Osteocyte (in vitro differentiated cells): ENCODE measurements at regions not wholly inside any gene's neighbourhood (a gene's known extent, or its start where the extent isn't known, plus 50 kb on each side); places are given as distances from the start of the nearest gene placed in this dataset.

Experiments used
- DNase-seq: peaks from one replicate; pipeline ENCODE4 v3.0.0; 2021; ENCODE audit warnings: mixed read lengths; ENCODE audit not compliant: unreplicated experiment; ENCODE audit errors: extremely low spot score
- H3K27ac Mint-ChIP-seq: one replicate; pipeline ENCODE4 v1.8.0; 2021; ENCODE audit warnings: mild to moderate bottlenecking, mixed read lengths; ENCODE audit not compliant: unreplicated experiment
- H3K27me3 Mint-ChIP-seq: one replicate; pipeline ENCODE4 v1.8.0; 2021; ENCODE audit warnings: mixed read lengths; ENCODE audit not compliant: unreplicated experiment
- H3K36me3 Mint-ChIP-seq: one replicate; pipeline ENCODE4 v1.8.0; 2021; ENCODE audit warnings: mixed read lengths; ENCODE audit not compliant: unreplicated experiment
- H3K4me1 Mint-ChIP-seq: one replicate; pipeline ENCODE4 v1.8.0; 2021; ENCODE audit warnings: mixed read lengths; ENCODE audit not compliant: unreplicated experiment
- H3K4me3 Mint-ChIP-seq: one replicate; pipeline ENCODE4 v1.8.0; 2021; ENCODE audit warnings: mild to moderate bottlenecking, moderate library complexity, mixed read lengths; ENCODE audit not compliant: unreplicated experiment
- H3K9me3 Mint-ChIP-seq: one replicate; pipeline ENCODE4 v1.8.0; 2021; ENCODE audit warnings: mixed read lengths; ENCODE audit not compliant: unreplicated experiment
- CTCF ChIP-seq: fragments of 200-600 bp; sonication (generic); IDR thresholded peaks from 2 replicates; pipeline ENCODE4 v1.5.0; 2021; ENCODE audit warnings: antibody characterized with exemption, mild to moderate bottlenecking, moderate library complexity

GRCh38 chr17:54256401-54256929, 433.7 kb downstream of the KIF2B start:
- Mint-ChIP-seq H3K36me3 (no peaks in the 10 kb centered on the region), H3K4me1 (no peaks in the 10 kb centered on the region), H3K27me3 (no peaks in the 10 kb centered on the region), H3K4me3 (no peak overlapping the region), H3K27ac (no peak overlapping the region), H3K9me3 (peaks cover 34% of the 10 kb centered on the region)
- no peak for TF ChIP-seq CTCF
- DNase-seq = no peak

DNA sequence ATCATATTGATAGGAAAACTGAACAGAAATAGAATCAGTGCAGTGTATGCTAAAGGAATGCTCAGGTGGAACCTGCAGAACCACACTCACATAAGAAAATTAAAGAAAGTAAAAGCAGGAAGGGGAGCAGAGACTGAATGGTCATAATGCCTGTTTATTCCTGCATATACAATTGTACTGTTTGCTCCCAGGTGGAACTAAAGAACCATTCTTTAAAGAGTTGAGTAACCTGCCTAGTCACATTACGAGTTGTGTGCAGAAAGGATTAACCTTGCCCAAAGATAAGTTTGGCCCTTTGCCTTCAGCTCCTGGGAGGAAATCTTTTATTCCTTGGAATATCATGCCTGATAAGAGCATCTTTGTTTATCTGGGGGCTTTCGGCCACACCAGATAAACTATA, 434.7 kb downstream of the KIF2B start:
- no peak overlapping the region for H3K27ac Mint-ChIP-seq
- H3K4me1 Mint-ChIP-seq = no peaks in the 10 kb centered on the region
- TF ChIP-seq CTCF = no peak
- no peaks in the 10 kb centered on the region for H3K27me3 Mint-ChIP-seq
- H3K4me3 Mint-ChIP-seq = no peak overlapping the region
- no peak for DNase-seq
- no peaks in the 10 kb centered on the region for H3K36me3 Mint-ChIP-seq
- H3K9me3 Mint-ChIP-seq = peaks cover 39% of the 10 kb centered on the region

- no peaks in the 10 kb centered on the region for H3K4me1 Mint-ChIP-seq
- DNase-seq = no peak
- no peaks in the 10 kb centered on the region for H3K36me3 Mint-ChIP-seq
- H3K27me3 Mint-ChIP-seq = no peaks in the 10 kb centered on the region
- no peak overlapping the region for H3K27ac Mint-ChIP-seq
- peaks cover 41% of the 10 kb centered on the region for H3K9me3 Mint-ChIP-seq
- no peak overlapping the region for H3K4me3 Mint-ChIP-seq
- TF ChIP-seq CTCF = no peak
Observed at GRCh38 chr17:54259476-54259875, 436.7 kb downstream of the KIF2B start.

DNA sequence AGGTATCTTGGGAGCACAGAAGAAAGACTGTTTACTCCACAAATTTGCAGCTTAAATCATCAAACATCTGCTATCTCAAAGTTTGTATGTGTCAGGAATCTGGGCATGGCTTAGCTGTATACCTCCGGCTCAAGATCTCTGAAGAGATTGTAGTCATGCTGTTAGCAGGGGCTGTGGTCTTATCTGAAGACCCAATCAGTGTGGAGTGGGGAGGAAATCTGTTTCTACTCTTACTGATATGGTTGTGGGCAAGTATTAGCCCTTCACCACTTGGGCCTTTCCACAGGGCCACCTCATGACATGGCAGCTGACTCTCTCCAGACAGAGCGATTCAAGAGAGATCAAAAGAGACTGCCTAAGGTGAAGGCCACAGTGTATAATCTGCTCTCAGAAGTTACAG, 438.7 kb downstream of the KIF2B start:
- no peak for DNase-seq

DNA sequence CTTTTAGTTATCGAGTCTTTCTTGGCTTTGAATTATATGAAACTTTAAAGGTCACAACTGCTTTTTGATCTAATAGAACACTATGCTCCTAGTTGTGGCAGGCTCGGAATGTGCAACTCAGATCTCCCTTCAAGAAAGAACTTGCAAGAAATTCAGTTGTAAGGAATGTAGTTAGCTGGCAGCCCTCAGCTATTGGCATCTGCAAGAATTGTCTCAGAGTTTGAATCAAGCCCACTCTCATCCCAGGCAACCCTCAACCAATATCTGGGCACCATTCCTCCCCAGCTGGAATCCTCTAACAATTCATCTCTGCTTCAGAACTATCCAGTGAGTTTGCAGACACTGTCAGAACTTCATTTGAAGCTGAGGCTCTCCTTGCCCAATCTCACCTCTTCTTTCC, 447.2 kb downstream of the KIF2B start:
- Mint-ChIP-seq H3K4me3 (no peak overlapping the region), H3K4me1 (no peaks in the 10 kb centered on the region), H3K27ac (no peak overlapping the region), H3K9me3 (peaks cover 47% of the 10 kb centered on the region), H3K36me3 (no peaks in the 10 kb centered on the region), H3K27me3 (no peaks in the 10 kb centered on the region)
- no peak for TF ChIP-seq CTCF
- no peak for DNase-seq

More for the DNA sequence above, 438.7 kb downstream of the KIF2B start:
- no peak overlapping the region for H3K4me3 Mint-ChIP-seq
- TF ChIP-seq CTCF = no peak
- peaks cover 46% of the 10 kb centered on the region for H3K9me3 Mint-ChIP-seq
- H3K4me1 Mint-ChIP-seq = no peaks in the 10 kb centered on the region
- no peak overlapping the region for H3K27ac Mint-ChIP-seq
- H3K36me3 Mint-ChIP-seq = no peaks in the 10 kb centered on the region
- H3K27me3 Mint-ChIP-seq = no peaks in the 10 kb centered on the region
